ENCODE measurements at regions not wholly inside any gene's neighbourhood (a gene's known extent, or its start where the extent isn't known, plus 50 kb on each side); places are given as distances from the start of the nearest gene placed in this dataset.

GRCh38 chr9:88219601-88220000 is 81.3 kb upstream of the SPATA31C2 start:
- H3K27me3 ChIP-seq (ENCODE audit: control insufficient read depth in 1 of 2, insufficient read depth in 2 of 2, low read length in 2 of 2) = peaks cover 0 to 5% of the 10 kb centered on the region in 2 experiments
- Mint-ChIP-seq H3K9me3 (no peaks in the 10 kb centered on the region), H3K4me3 (no peak overlapping the region), H3K27me3 (peaks cover 15% of the 10 kb centered on the region), H3K4me1 (ENCODE audit: low read depth) (no peaks in the 10 kb centered on the region), H3K27ac (no peak overlapping the region), H3K36me3 (ENCODE audit: low read depth) (no peaks in the 10 kb centered on the region)
- H3K4me3 ChIP-seq (ENCODE audit: low read length) = no peak overlapping the region
- POLR2A ChIA-PET = no interaction called here
- no peak overlapping the region for H3K27ac ChIP-seq (ENCODE audit: low read depth in 1 of 2, low read length in 2 of 2)
- DNase-seq (no peak), ATAC-seq (ENCODE audit: poor library complexity) (no peak)
- intact Hi-C loops (cut with DNase I, micrococcal nuclease) = no loop called here
- no peak for TF ChIP-seq CTCF (IDR thresholded peaks at IDR 0.05)
- H3K4me1 ChIP-seq (ENCODE audit: insufficient read depth, low read length) = no peaks in the 10 kb centered on the region
- H3K9me3 ChIP-seq (ENCODE audit: control insufficient read depth in 1 of 2, insufficient read depth in 1 of 2, low read length in 2 of 2) = peaks cover 0 to 4% of the 10 kb centered on the region in 2 experiments
- CTCF ChIA-PET = no interaction called here
- no peaks in the 10 kb centered on the region for H3K36me3 ChIP-seq (ENCODE audit: insufficient read depth, low read length)

- Mint-ChIP-seq H3K27ac (no peak overlapping the region), H3K9me3 (peaks cover under 1% of the 10 kb centered on the region), H3K27me3 (peaks cover 15% of the 10 kb centered on the region), H3K4me1 (ENCODE audit: low read depth) (no peaks in the 10 kb centered on the region), H3K36me3 (ENCODE audit: low read depth) (no peaks in the 10 kb centered on the region), H3K4me3 (no peak overlapping the region)
- Histone ChIP-seq H3K4me1 (ENCODE audit: insufficient read depth, low read length) (no peaks in the 10 kb centered on the region), H3K27me3 (ENCODE audit: control insufficient read depth in 1 of 2, insufficient read depth in 2 of 2, low read length in 2 of 2) (peaks cover 0 to 5% of the 10 kb centered on the region in 2 experiments), H3K4me3 (ENCODE audit: low read length) (no peak overlapping the region), H3K36me3 (ENCODE audit: insufficient read depth, low read length) (no peaks in the 10 kb centered on the region), H3K27ac (ENCODE audit: low read depth in 1 of 2, low read length in 2 of 2) (no peak overlapping the region), H3K9me3 (ENCODE audit: control insufficient read depth in 1 of 2, insufficient read depth in 1 of 2, low read length in 2 of 2) (peaks cover 0 to 7% of the 10 kb centered on the region in 2 experiments)
- intact Hi-C loops (cut with DNase I, micrococcal nuclease) = no loop called here
- DNase-seq = no peak
- ChIA-PET POLR2A (no interaction called here), CTCF (no interaction called here)
- no peak for TF ChIP-seq CTCF (IDR thresholded peaks at IDR 0.05)
- ATAC-seq (ENCODE audit: poor library complexity) = no peak
These were observed 80.5 kb upstream of the SPATA31C2 start for GRCh38 chr9:88218726-88219125.

- Histone ChIP-seq H3K4me1 (ENCODE audit: insufficient read depth, low read length) (no peaks in the 10 kb centered on the region), H3K9me3 (ENCODE audit: control insufficient read depth in 1 of 2, insufficient read depth in 1 of 2, low read length in 2 of 2) (peaks cover 0 to 7% of the 10 kb centered on the region in 2 experiments), H3K36me3 (ENCODE audit: insufficient read depth, low read length) (no peaks in the 10 kb centered on the region), H3K4me3 (ENCODE audit: low read length) (no peak overlapping the region), H3K27ac (ENCODE audit: low read depth in 1 of 2, low read length in 2 of 2) (no peak overlapping the region), H3K27me3 (ENCODE audit: control insufficient read depth in 1 of 2, insufficient read depth in 2 of 2, low read length in 2 of 2) (peaks cover 0 to 5% of the 10 kb centered on the region in 2 experiments)
- Mint-ChIP-seq H3K36me3 (ENCODE audit: low read depth) (no peaks in the 10 kb centered on the region), H3K27me3 (peaks cover 15% of the 10 kb centered on the region), H3K4me1 (ENCODE audit: low read depth) (no peaks in the 10 kb centered on the region), H3K9me3 (peaks cover 8% of the 10 kb centered on the region), H3K4me3 (no peak overlapping the region), H3K27ac (no peak overlapping the region)
- intact Hi-C loops (cut with DNase I, micrococcal nuclease) = no loop called here
- POLR2A ChIA-PET = no interaction called here
- no peak for TF ChIP-seq CTCF (IDR thresholded peaks at IDR 0.05)
- ATAC-seq (ENCODE audit: poor library complexity) (no peak), DNase-seq (no peak)
- CTCF ChIA-PET = interaction anchor here (0.7 kb wide), 1 partner anchor 41 kb away, joined by 3 read pairs; no protein-coding TSS in a partner anchor
These were observed 78.1 kb upstream of the SPATA31C2 start for GRCh38 chr9:88216126-88216995.
